ENCODE measurements at regions not wholly inside any gene's neighbourhood (a gene's known extent, or its start where the extent isn't known, plus 50 kb on each side); places are given as distances from the start of the nearest gene placed in this dataset.

GRCh38 chr12:98344046-98344930 is 171.1 kb upstream of the TMPO start:
- Histone ChIP-seq H3K27me3 (ENCODE audit: insufficient read depth, low read depth, severe bottlenecking) (no peaks in the 10 kb centered on the region), H3K27ac (no peak overlapping the region), H3K9me3 (ENCODE audit: severe bottlenecking) (no peaks in the 10 kb centered on the region), H3K36me3 (no peaks in the 10 kb centered on the region), H3K4me3 (ENCODE audit: low read depth, low read length) (no peak overlapping the region)
- TF ChIP-seq CTCF (IDR thresholded peaks at IDR 0.05; ENCODE audit: low read depth, low read length), result no peak
- DNase-seq, result no peak

GRCh38 chr12:98345308-98345876 is 170.0 kb upstream of the TMPO start:
- H3K4me3 ChIP-seq (ENCODE audit: low read depth, low read length), result no peak overlapping the region
- DNase-seq, result no peak
- H3K27ac ChIP-seq, result no peak overlapping the region
- H3K36me3 ChIP-seq, result no peaks in the 10 kb centered on the region
- no peaks in the 10 kb centered on the region for H3K9me3 ChIP-seq (ENCODE audit: severe bottlenecking)
- no peak for TF ChIP-seq CTCF (IDR thresholded peaks at IDR 0.05; ENCODE audit: low read depth, low read length)
- H3K27me3 ChIP-seq (ENCODE audit: insufficient read depth, low read depth, severe bottlenecking), result no peaks in the 10 kb centered on the region

GRCh38 chr12:98351089-98351488 is 164.3 kb upstream of the TMPO start:
- no peaks in the 10 kb centered on the region for H3K9me3 ChIP-seq (ENCODE audit: severe bottlenecking)
- H3K27me3 ChIP-seq (ENCODE audit: insufficient read depth, low read depth, severe bottlenecking), result no peaks in the 10 kb centered on the region
- no peaks in the 10 kb centered on the region for H3K36me3 ChIP-seq
- no peak overlapping the region for H3K4me3 ChIP-seq (ENCODE audit: low read depth, low read length)
- TF ChIP-seq CTCF (IDR thresholded peaks at IDR 0.05; ENCODE audit: low read depth, low read length), result no peak
- no peak overlapping the region for H3K27ac ChIP-seq
- DNase-seq, result no peak

GRCh38 chr12:98351784-98352183 is 163.6 kb upstream of the TMPO start:
- H3K36me3 ChIP-seq, result no peaks in the 10 kb centered on the region
- no peaks in the 10 kb centered on the region for H3K27me3 ChIP-seq (ENCODE audit: insufficient read depth, low read depth, severe bottlenecking)
- no peak overlapping the region for H3K27ac ChIP-seq
- TF ChIP-seq CTCF (IDR thresholded peaks at IDR 0.05; ENCODE audit: low read depth, low read length), result no peak
- no peaks in the 10 kb centered on the region for H3K9me3 ChIP-seq (ENCODE audit: severe bottlenecking)
- H3K4me3 ChIP-seq (ENCODE audit: low read depth, low read length), result no peak overlapping the region
- DNase-seq, result no peak

GRCh38 chr12:98352218-98352811 is 163.1 kb upstream of the TMPO start:
- DNase-seq, result no peak
- Histone ChIP-seq H3K27ac (no peak overlapping the region; the same call in 1 of the 2 replicates), H3K36me3 (no peaks in the 10 kb centered on the region), H3K4me3 (ENCODE audit: low read depth, low read length) (no peak overlapping the region), H3K27me3 (ENCODE audit: insufficient read depth, low read depth, severe bottlenecking) (no peaks in the 10 kb centered on the region), H3K9me3 (ENCODE audit: severe bottlenecking) (no peaks in the 10 kb centered on the region)
- TF ChIP-seq CTCF (IDR thresholded peaks at IDR 0.05; ENCODE audit: low read depth, low read length), result no peak

Measured in WERI-Rb-1 (cell line).